Activated gamma-delta T cell treated with anti-CD3 and anti-CD28 coated beads, Interleukin-2, amount 50 U/mL, for 16 hours (primary cell): ENCODE measurements at regions not wholly inside any gene's neighbourhood (a gene's known extent, or its start where the extent isn't known, plus 50 kb on each side); places are given as distances from the start of the nearest gene placed in this dataset.

Experiments used
- DNase-seq: peaks from one replicate; pipeline ENCODE4 v3.0.0-alpha.2; 2020; ENCODE audit warnings: low read depth

- DNase-seq = no peak
Observed at GRCh38 chr5:125776656-125777139, 646.5 kb upstream of the GRAMD2B start.

- DNase-seq = no peak
Observed at GRCh38 chr5:125778791-125779190, 644.4 kb upstream of the GRAMD2B start.

- no peak for DNase-seq
Observed at GRCh38 chr5:125785407-125785806, 637.8 kb upstream of the GRAMD2B start.

GRCh38 chr5:125786021-125786420, 637.2 kb upstream of the GRAMD2B start:
- DNase-seq = no peak

GRCh38 chr5:125793470-125793869, 629.7 kb upstream of the GRAMD2B start:
- no peak for DNase-seq

GRCh38 chr5:125794922-125795321, 628.3 kb upstream of the GRAMD2B start:
- DNase-seq = no peak

GRCh38 chr5:125798307-125798706, 624.9 kb upstream of the GRAMD2B start:
- DNase-seq = no peak

- DNase-seq = no peak
Observed at GRCh38 chr5:125812651-125813050, 610.6 kb upstream of the GRAMD2B start.

- DNase-seq = no peak
Observed at GRCh38 chr5:125813221-125813974, 609.8 kb upstream of the GRAMD2B start.

- no peak for DNase-seq
Observed at GRCh38 chr5:125814119-125814518, 609.1 kb upstream of the GRAMD2B start.

- DNase-seq = no peak
Observed at GRCh38 chr5:125823572-125823971, 599.6 kb upstream of the GRAMD2B start.

- no peak for DNase-seq
Observed at GRCh38 chr5:125826214-125826613, 597.0 kb upstream of the GRAMD2B start.

- no peak for DNase-seq
Observed at GRCh38 chr5:125829349-125829748, 593.9 kb upstream of the GRAMD2B start.

GRCh38 chr5:125833398-125833797, 589.8 kb upstream of the GRAMD2B start:
- DNase-seq = no peak

GRCh38 chr5:125834438-125835115, 588.6 kb upstream of the GRAMD2B start:
- DNase-seq = no peak

GRCh38 chr5:125835293-125836172, 587.7 kb upstream of the GRAMD2B start:
- no peak for DNase-seq

- no peak for DNase-seq
Observed at GRCh38 chr5:125836256-125836655, 587.0 kb upstream of the GRAMD2B start.

GRCh38 chr5:125837866-125838265, 585.3 kb upstream of the GRAMD2B start:
- no peak for DNase-seq

GRCh38 chr5:125847561-125847960, 575.6 kb upstream of the GRAMD2B start:
- DNase-seq = no peak

- DNase-seq = no peak
Observed at GRCh38 chr5:125848751-125849150, 574.5 kb upstream of the GRAMD2B start.

GRCh38 chr5:125856949-125857348, 566.3 kb upstream of the GRAMD2B start:
- no peak for DNase-seq

- DNase-seq = no peak
Observed at GRCh38 chr5:125863579-125863978, 559.6 kb upstream of the GRAMD2B start.
